ENCODE measurements at regions not wholly inside any gene's neighbourhood (a gene's known extent, or its start where the extent isn't known, plus 50 kb on each side); places are given as distances from the start of the nearest gene placed in this dataset.

- DNase-seq (ENCODE audit: low read depth) = no peak
Observed at GRCh38 chr11:104594228-104594958, 303.9 kb downstream of the CASP12 start.

GRCh38 chr11:104588970-104589369 lies 309.3 kb downstream of the CASP12 start:
- DNase-seq (ENCODE audit: low read depth) = no peak

GRCh38 chr11:104588446-104588845 lies 309.8 kb downstream of the CASP12 start:
- no peak for DNase-seq (ENCODE audit: low read depth)

DNA sequence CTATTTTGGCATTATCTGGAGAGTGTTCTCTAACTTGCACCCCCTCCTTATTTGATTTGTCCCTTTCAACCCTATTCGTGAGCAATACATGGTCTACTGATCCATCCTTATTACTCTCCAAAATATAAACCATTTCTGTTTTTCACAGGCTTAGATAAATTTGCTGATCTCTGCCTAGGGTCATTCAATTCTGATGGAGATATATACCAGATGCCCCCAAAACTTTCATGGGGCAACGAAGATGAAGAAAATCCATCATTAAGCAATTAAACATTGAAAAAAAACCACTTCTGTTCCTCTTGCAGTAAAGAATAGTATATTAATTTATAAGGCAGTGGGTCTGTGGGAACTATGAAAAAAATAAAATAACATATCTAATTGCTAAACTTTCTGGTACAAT lies 313.4 kb downstream of the CASP12 start:
- DNase-seq (ENCODE audit: low read depth) = no peak

DNA sequence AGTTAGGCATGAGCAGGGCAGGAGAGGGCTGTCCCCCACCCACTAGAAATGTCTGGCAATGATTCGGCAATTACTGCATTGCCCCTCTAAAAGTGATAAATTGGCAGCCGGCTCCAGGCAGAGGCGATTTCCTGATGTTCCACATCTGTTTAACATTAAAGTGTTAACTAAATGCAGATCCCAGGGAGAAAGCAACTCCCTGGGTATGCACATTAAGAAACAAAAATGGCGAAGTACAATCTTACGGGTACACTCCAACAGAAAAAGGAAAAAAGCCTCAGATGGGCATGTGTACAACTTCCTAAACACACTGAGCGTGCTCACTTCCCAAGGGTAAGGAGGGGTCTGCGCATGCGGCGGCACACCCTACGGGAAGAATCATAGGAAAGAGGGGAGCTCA lies 314.4 kb downstream of the CASP12 start:
- no peak for DNase-seq (ENCODE audit: low read depth)

- no peak for DNase-seq (ENCODE audit: low read depth)
Observed at GRCh38 chr11:104582431-104582830, 315.8 kb downstream of the CASP12 start.

DNA sequence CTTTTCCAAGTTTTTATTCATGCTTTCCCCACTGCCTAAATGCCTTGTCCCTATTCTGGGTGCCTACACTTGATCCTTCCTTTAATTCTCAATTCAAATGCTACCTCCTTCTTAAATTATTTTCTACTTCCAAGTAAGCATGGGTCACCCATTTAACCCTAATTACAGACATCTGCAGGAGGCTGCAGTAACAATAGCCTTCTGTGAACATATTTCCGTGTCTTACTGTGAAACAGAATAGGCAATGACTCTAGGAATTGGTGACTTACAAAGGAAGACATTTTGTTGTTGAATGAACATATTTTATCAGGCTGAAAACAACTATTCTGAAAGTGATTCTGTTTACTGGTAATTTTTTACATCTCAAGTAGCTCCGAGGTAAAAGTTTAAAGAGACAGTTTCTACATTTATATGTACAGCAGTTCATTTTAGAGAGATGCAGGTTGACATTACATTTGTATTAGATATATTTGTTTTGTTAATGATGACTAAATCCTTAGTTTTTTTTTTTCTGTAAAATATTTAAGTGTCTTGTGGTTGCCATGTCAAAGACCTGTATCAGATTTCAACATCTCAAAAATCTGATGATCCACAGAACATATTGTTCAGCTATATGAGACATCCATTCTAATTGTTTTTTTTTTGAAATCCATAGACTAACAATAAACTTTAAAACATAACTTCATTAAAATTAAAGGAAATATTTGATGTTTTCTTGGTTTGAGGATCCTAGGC lies 316.8 kb downstream of the CASP12 start:
- no peak for DNase-seq (ENCODE audit: low read depth)

DNA sequence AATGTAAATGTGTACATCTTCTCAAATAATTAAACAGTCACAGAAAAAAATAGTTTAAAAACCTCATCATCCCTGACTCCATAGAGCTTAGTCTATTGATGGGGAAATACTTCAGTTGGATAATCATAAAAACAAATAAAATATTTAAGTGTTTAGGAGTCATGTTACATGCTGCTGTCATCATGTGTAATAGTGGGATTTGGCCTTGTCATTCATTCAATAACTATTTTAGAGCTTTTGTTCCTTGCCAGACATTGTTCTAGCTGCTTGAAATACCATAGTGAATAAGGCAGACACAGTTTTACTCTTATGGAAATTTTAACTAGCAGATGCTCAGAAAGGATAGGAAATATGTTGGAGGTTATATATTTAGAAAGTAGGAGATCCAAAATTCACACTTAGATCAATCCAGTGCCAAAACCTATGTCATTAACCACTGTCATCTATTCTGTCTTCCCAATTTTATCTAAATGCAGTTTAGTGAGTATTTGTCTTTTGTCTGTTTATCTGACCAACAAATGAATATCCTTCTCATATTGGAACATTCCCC lies 324.7 kb downstream of the CASP12 start:
- DNase-seq (ENCODE audit: low read depth) = no peak

- no peak for DNase-seq (ENCODE audit: low read depth)
Observed at GRCh38 chr11:104572279-104572678, 326.0 kb downstream of the CASP12 start.

DNA sequence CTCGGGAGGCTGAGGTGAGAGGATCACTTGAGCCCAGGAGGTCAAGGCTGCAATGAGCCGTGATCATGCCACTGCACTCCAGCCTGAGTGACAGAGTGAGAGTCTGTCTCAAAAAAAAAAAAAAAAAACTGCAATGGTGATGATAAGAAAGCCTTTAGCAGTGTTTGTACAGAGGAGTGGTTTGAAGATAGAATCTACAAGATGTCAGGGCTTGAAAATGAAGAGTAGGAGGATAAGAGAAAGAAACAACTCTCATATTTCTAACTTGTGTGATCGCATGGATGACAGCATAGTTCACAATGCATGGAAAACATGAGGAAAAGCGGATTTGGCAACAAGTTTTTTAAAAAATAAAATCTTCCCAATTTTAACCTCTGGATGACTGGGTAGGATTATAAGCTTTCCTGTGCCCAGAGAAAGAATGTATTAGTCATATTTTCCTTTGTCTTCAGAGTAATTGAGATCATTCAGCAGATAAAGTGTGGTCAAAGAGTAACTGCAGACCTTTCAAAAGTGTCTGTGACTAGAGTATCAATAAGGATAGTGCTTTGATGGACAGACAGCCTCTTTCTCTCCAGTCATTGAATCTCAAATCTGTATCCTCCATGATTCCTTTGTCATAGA lies 328.1 kb downstream of the CASP12 start:
- DNase-seq (ENCODE audit: low read depth) = no peak

DNA sequence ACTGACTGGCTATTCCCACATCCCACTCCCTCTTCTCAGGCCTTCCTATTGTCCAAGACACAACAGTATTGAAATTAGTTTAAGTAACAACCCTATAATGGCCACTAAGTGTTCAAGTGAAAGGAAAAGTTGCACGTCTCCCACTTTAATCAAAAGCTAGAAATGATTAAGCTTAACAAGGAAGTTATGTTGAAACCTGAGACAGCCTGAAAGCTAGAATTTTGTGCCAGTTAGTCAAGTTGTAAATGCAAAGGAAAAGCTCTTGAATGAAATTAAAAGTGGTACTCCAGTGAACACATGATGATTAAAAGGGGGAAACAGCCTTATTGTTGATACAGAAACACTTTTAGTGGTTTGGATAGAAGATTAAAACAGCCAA lies 332.7 kb downstream of the CASP12 start:
- no peak for DNase-seq (ENCODE audit: low read depth)

DNA sequence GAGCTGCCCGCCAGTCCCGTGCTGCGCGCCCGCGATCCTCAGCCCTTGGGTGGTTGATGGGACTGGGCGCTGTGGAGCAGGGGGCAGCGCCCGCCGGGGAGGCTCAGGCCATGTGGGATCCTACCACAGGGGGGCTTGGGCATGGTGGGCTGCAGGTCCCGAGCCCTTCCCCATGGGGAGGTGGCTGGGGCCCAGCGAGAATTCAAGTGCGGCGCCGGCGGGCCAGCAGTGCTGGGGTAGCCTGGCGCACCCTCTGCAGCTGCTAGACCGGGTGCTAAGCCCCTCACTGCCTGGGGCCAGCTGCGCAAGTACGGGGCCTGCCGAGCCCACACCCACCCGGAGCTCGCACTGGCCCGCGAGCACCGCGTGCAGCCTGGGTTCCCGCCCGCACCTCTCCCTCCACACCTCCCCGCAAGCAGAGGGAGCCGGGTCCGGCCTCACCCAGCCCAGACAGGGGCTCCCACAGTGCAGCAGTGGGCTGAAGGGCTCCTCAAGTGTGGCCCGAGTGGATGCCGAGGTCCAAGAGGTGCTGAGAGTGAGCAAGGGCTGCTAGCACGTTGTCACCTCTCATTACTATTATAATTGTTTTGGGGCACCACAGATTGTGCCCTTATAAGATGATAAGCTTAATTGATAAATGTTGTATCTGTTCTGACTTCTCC lies 333.2 kb downstream of the CASP12 start:
- no peak for DNase-seq (ENCODE audit: low read depth)

DNA sequence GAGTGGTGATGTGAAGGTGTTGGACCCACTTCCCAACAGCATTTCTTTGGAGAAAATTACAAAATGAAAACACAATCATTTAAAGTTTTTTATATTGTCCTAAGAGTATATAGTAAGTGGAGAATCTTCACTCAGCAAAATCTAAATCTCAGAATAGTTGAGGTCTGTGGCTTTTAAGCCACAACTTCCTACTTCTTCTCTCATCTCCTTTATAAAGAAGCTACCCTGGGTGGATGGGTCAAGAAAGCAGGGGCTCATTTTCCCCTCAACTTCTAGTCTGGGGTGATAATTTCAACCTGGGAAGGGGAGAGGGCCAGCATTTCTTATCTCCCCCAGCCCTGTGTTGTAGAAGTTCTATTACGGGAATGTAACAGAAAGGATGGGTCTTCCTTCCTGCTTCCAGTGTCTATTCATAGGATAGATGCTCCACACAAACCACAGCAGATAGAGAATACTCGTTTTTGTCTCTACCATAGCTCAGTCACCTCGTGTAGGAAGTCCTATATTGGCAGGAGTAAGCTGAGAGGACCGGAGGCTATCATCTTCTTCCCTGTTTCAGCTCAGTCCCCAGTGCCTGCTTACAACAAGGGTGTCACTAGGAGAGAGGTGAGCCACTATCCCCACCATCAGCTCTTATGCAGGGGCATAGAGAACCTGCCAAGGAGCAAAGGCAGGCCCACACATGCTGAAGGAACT lies 341.5 kb downstream of the CASP12 start:
- DNase-seq (ENCODE audit: low read depth) = no peak

DNA sequence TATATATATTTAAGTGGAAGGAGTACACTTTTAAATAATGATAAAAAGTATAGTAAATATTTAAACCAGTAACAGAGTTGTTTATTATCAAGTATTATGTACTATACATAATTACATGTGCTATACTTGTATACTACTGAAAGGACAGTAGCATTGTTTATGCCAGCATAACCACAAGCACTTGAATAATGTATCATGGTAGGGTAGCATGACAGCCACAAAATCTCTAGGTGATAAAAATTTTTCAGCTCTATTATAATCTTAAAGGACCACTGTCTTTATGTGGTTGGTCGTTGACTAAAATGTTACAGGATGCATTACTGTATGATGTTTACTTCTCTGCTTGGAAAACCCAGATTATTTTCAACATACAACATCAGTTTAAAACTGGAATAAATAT lies 349.2 kb downstream of the CASP12 start:
- DNase-seq (ENCODE audit: low read depth) = no peak

DNA sequence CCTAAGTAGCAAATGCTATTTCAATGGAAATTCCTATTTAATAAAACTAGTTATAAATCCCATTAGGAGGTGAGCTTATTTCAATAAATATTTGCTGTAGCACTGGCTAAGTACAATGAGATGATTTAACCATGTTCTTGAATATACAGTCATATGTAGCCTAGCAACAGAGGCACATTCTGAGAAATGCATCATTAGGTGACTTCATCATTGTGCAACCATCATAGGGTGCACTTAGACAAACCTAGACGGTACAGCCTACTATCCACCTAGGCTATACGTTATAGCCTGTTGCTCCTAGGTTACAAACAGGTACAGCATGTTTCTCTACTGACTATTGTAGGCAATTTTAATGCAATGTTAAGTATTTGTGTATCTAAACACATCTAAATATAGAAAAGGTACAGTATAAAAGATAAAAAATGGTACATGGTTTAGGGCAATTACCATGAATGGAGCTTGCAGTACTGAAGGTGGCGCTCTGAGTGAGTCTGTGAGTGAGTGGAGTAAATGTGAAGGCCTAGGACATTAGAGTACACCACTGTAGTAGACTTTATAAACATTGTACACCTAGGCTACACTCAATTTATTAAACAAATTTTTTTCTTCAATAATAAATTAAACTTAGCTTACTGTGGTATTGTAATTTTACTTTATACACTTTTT lies 350.1 kb downstream of the CASP12 start:
- DNase-seq (ENCODE audit: low read depth) = no peak

DNA sequence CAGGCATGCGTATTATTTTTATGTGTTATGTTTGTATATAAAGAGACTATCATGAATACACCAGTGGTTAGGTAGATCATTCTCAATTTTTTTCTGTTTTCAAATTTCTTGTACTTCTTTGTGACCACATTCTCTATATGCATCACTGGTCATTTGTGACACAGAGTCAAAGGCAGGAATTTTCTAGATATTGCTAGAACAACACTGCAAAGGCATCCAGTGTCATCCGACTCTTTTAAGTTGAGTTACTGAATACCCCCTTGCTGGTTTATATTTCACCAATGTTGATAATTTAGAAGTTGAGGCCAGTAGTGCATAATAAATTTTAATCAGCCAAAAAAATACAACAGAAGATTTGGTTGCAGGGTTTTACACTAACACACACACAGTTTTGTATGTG lies 351.8 kb downstream of the CASP12 start:
- DNase-seq (ENCODE audit: low read depth) = no peak

DNA sequence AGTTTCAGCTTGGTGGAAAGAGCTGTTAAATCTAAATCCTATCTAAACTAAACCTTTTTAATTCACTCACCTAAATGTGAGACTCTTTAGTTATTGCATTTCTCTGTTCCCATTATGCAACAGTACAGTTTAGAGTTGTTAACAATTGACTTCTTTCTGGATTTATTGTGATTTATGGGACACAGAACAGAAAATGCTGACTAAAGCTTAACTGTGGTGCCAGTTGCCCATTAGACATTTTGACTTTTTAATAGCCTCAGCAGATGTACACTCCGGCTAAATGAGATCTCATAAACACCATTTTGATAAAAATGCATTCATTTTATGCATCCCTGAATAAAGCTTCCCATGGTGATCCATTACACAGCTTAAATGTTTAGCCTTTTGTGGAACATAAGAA lies 356.6 kb downstream of the CASP12 start:
- no peak for DNase-seq (ENCODE audit: low read depth)

DNA sequence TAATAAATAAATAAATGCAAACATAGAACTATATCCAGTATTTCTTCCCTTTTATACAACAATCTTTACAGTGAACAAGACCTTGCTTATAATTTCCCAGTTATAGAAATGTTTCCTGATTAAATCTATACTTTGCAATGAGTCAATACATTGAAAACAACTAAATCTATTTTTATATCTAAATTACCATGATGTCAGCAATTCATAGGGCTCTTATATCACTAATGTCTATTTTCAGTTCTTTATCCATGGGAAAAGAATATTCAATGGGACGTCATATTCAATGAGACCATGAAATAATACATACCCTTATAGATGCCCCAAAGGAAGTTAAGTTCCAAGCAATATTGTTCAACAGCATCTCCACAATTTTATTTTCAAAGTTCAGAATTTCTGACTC lies 359.9 kb downstream of the CASP12 start:
- no peak for DNase-seq (ENCODE audit: low read depth)

DNA sequence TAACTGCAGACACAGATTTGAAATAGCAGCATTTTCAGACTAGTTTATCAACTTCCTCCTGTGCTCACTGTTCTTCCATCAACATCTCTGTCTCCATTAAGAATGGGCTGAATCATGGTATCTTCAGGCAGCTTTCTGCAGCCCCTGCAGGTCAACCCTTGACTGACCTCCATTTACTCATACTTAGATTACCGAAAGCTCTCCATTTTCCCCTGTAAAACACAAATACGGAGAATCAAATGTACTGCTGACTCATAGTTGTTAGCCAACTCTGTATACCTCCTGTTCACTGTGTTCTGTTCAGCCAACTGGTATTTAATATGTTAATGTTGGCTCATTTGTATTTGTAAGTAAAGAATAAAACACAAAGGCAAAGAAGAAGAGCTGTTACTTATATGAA lies 364.0 kb downstream of the CASP12 start:
- DNase-seq (ENCODE audit: low read depth) = no peak

- no peak for DNase-seq (ENCODE audit: low read depth)
Observed at GRCh38 chr11:104531894-104532293, 366.4 kb downstream of the CASP12 start.

GRCh38 chr11:104531075-104531474 lies 367.1 kb upstream of the PDGFD start:
- no peak for DNase-seq (ENCODE audit: low read depth)
